CD8-positive, alpha-beta memory T cell (primary cell): ENCODE measurements at regions not wholly inside any gene's neighbourhood (a gene's known extent, or its start where the extent isn't known, plus 50 kb on each side); places are given as distances from the start of the nearest gene placed in this dataset.

Experiments used
- CTCF ChIA-PET: fragments of 350-600 bp; sonication (Branson Sonifier 250); formaldehyde crosslinking; loops from one replicate; lab custom pipeline; 2021; ENCODE audit warnings: antibody characterized with exemption; lab: Charles Lee
- POLR2A ChIA-PET: fragments of 350-600 bp; sonication (Branson Sonifier 250); formaldehyde crosslinking; loops from one replicate; lab custom pipeline; 2021; ENCODE audit warnings: antibody characterized with exemption; lab: Charles Lee
- DNase-seq, 5 donors: peaks; one replicate each; pipeline versions ENCODE4 v3.0.0 to v3.0.0-alpha.2; 2020 to 2022; ENCODE audit warnings: mixed read lengths in 1 of 5
- H3K27ac ChIP-seq: one replicate; pipeline ENCODE4 v1.7.0; 2013; ENCODE audit warnings: low read depth, mild to moderate bottlenecking, low read length, moderate library complexity
- H3K27me3 ChIP-seq: 2 replicates; pipeline ENCODE4 v1.7.0; 2013; ENCODE audit warnings: low read length, mild to moderate bottlenecking; ENCODE audit not compliant: insufficient read depth, poor library complexity, severe bottlenecking
- H3K36me3 ChIP-seq: 2 replicates; pipeline ENCODE4 v1.7.0; 2013; ENCODE audit warnings: mild to moderate bottlenecking, low read length, moderate library complexity; ENCODE audit not compliant: insufficient read depth
- H3K4me1 ChIP-seq: 2 replicates; pipeline ENCODE4 v1.7.0; 2013; ENCODE audit warnings: mild to moderate bottlenecking, low read length, moderate library complexity; ENCODE audit not compliant: insufficient read depth
- H3K4me3 ChIP-seq: 2 replicates; pipeline ENCODE4 v1.7.0; 2013; ENCODE audit warnings: mild to moderate bottlenecking, low read length
- H3K9me3 ChIP-seq: 2 replicates; pipeline ENCODE4 v1.7.0; 2013; ENCODE audit warnings: mild to moderate bottlenecking, low read length
- H3K27ac Mint-ChIP-seq, 8 donors: one replicate each; pipeline ENCODE4 v1.8.0; 2020 to 2021; ENCODE audit warnings: mixed read lengths in 8 of 8, mild to moderate bottlenecking in 6 of 8, inconsistent platforms in 3 of 8, moderate library complexity in 3 of 8
- H3K27me3 Mint-ChIP-seq, 2 donors: one replicate each; pipeline ENCODE4 v1.8.0; 2020 to 2021; ENCODE audit warnings: mixed read lengths in 2 of 2, mild to moderate bottlenecking in 1 of 2, moderate library complexity in 1 of 2
- H3K36me3 Mint-ChIP-seq, 3 donors: one replicate each; pipeline ENCODE4 v1.8.0; 2020 to 2021; ENCODE audit warnings: mixed read lengths in 3 of 3, inconsistent platforms in 1 of 3, mild to moderate bottlenecking in 1 of 3
- H3K4me1 Mint-ChIP-seq, 3 donors: one replicate each; pipeline ENCODE4 v1.8.0; 2020 to 2021; ENCODE audit warnings: mixed read lengths in 3 of 3, inconsistent platforms in 1 of 3, mild to moderate bottlenecking in 1 of 3
- H3K4me3 Mint-ChIP-seq, 7 donors: one replicate each; pipeline ENCODE4 v1.8.0; 2020 to 2021; ENCODE audit warnings: mixed read lengths in 7 of 7, mild to moderate bottlenecking in 6 of 7, moderate library complexity in 4 of 7, inconsistent platforms in 2 of 7
- H3K9me3 Mint-ChIP-seq, 5 donors: one replicate each; pipeline ENCODE4 v1.8.0; 2020 to 2022; ENCODE audit warnings: mixed read lengths in 5 of 5, mild to moderate bottlenecking in 3 of 5, moderate library complexity in 2 of 5, inconsistent platforms in 1 of 5

GRCh38 chr13:86856991-86857390 lies 814.2 kb upstream of the SLITRK5 start:
- Histone ChIP-seq H3K4me3 (no peak overlapping the region), H3K4me1 (no peaks in the 10 kb centered on the region), H3K27me3 (no peaks in the 10 kb centered on the region), H3K36me3 (no peaks in the 10 kb centered on the region), H3K9me3 (no peaks in the 10 kb centered on the region), H3K27ac (no peak overlapping the region)
- Mint-ChIP-seq H3K9me3 (peaks cover 0 to 13% (median 3%) of the 10 kb centered on the region in 5 donors), H3K36me3 (no peaks in the 10 kb centered on the region), H3K27ac (no peak overlapping the region), H3K4me3 (no peak overlapping the region), H3K4me1 (no peaks in the 10 kb centered on the region), H3K27me3 (no peaks in the 10 kb centered on the region)
- ChIA-PET POLR2A (no interaction called here), CTCF (no interaction called here)
- no peak for DNase-seq

GRCh38 chr13:86858216-86858615 lies 813.0 kb upstream of the SLITRK5 start:
- Mint-ChIP-seq H3K27me3 (no peaks in the 10 kb centered on the region), H3K27ac (no peak overlapping the region), H3K36me3 (no peaks in the 10 kb centered on the region), H3K4me1 (no peaks in the 10 kb centered on the region), H3K4me3 (no peak overlapping the region), H3K9me3 (peaks cover 0 to 12% (median 7%) of the 10 kb centered on the region in 5 donors)
- Histone ChIP-seq H3K9me3 (no peaks in the 10 kb centered on the region), H3K27me3 (no peaks in the 10 kb centered on the region), H3K4me1 (no peaks in the 10 kb centered on the region), H3K4me3 (no peak overlapping the region), H3K27ac (no peak overlapping the region), H3K36me3 (no peaks in the 10 kb centered on the region)
- no peak for DNase-seq
- ChIA-PET CTCF (no interaction called here), POLR2A (no interaction called here)

GRCh38 chr13:86862137-86862536 lies 809.0 kb upstream of the SLITRK5 start:
- ChIA-PET POLR2A (no interaction called here), CTCF (no interaction called here)
- Histone ChIP-seq H3K27ac (no peak overlapping the region), H3K4me3 (no peak overlapping the region), H3K4me1 (no peaks in the 10 kb centered on the region), H3K9me3 (no peaks in the 10 kb centered on the region), H3K36me3 (no peaks in the 10 kb centered on the region), H3K27me3 (no peaks in the 10 kb centered on the region)
- Mint-ChIP-seq H3K36me3 (no peaks in the 10 kb centered on the region), H3K27me3 (no peaks in the 10 kb centered on the region), H3K4me1 (no peaks in the 10 kb centered on the region), H3K4me3 (no peak overlapping the region), H3K9me3 (peaks cover 1 to 12% (median 7%) of the 10 kb centered on the region in 5 donors), H3K27ac (no peak overlapping the region)
- DNase-seq, result no peak

- no peak overlapping the region for H3K4me3 ChIP-seq
- ChIA-PET CTCF (no interaction called here), POLR2A (no interaction called here)
- H3K4me1 ChIP-seq, result no peaks in the 10 kb centered on the region
- Mint-ChIP-seq H3K27ac (no peak overlapping the region), H3K4me1 (no peaks in the 10 kb centered on the region), H3K4me3 (no peak overlapping the region), H3K27me3 (no peaks in the 10 kb centered on the region), H3K36me3 (no peaks in the 10 kb centered on the region), H3K9me3 (peaks cover 0 to 12% (median 8%) of the 10 kb centered on the region in 5 donors)
- no peak for DNase-seq
- H3K27me3 ChIP-seq, result no peaks in the 10 kb centered on the region
- H3K9me3 ChIP-seq, result no peaks in the 10 kb centered on the region
- no peak overlapping the region for H3K27ac ChIP-seq
- H3K36me3 ChIP-seq, result no peaks in the 10 kb centered on the region
Measured at GRCh38 chr13:86864376-86864775, 806.8 kb upstream of the SLITRK5 start.

GRCh38 chr13:86870444-86870843 lies 800.7 kb upstream of the SLITRK5 start:
- no peak overlapping the region for H3K27ac Mint-ChIP-seq
- Histone ChIP-seq H3K27ac (no peak overlapping the region), H3K36me3 (no peaks in the 10 kb centered on the region), H3K27me3 (no peaks in the 10 kb centered on the region), H3K4me3 (no peak overlapping the region), H3K4me1 (no peaks in the 10 kb centered on the region), H3K9me3 (no peaks in the 10 kb centered on the region)
- no peak overlapping the region for H3K4me3 Mint-ChIP-seq
- no peaks in the 10 kb centered on the region for H3K36me3 Mint-ChIP-seq
- CTCF ChIA-PET, result no interaction called here
- no peaks in the 10 kb centered on the region for H3K4me1 Mint-ChIP-seq
- DNase-seq, result no peak
- H3K9me3 Mint-ChIP-seq, result peaks cover 0 to 6% (median 0%) of the 10 kb centered on the region in 5 donors
- no peaks in the 10 kb centered on the region for H3K27me3 Mint-ChIP-seq
- POLR2A ChIA-PET, result no interaction called here

- Histone ChIP-seq H3K9me3 (no peaks in the 10 kb centered on the region), H3K36me3 (no peaks in the 10 kb centered on the region), H3K4me3 (no peak overlapping the region), H3K27ac (no peak overlapping the region), H3K27me3 (no peaks in the 10 kb centered on the region), H3K4me1 (no peaks in the 10 kb centered on the region)
- no peak overlapping the region for H3K4me3 Mint-ChIP-seq
- POLR2A ChIA-PET, result no interaction called here
- no peaks in the 10 kb centered on the region for H3K27me3 Mint-ChIP-seq
- CTCF ChIA-PET, result no interaction called here
- no peak overlapping the region for H3K27ac Mint-ChIP-seq
- no peak for DNase-seq
- no peaks in the 10 kb centered on the region for H3K4me1 Mint-ChIP-seq
- H3K36me3 Mint-ChIP-seq, result no peaks in the 10 kb centered on the region
- peaks cover 2 to 10% (median 6%) of the 10 kb centered on the region in 5 donors for H3K9me3 Mint-ChIP-seq
Measured at GRCh38 chr13:86877441-86877840, 793.7 kb upstream of the SLITRK5 start.

- POLR2A ChIA-PET, result no interaction called here
- Mint-ChIP-seq H3K9me3 (peaks cover 4 to 10% (median 7%) of the 10 kb centered on the region in 5 donors), H3K36me3 (no peaks in the 10 kb centered on the region), H3K27ac (no peak overlapping the region), H3K4me3 (no peak overlapping the region), H3K4me1 (no peaks in the 10 kb centered on the region), H3K27me3 (no peaks in the 10 kb centered on the region)
- no peaks in the 10 kb centered on the region for H3K4me1 ChIP-seq
- no peaks in the 10 kb centered on the region for H3K27me3 ChIP-seq
- no peak for DNase-seq
- no peak overlapping the region for H3K4me3 ChIP-seq
- CTCF ChIA-PET, result no interaction called here
- no peaks in the 10 kb centered on the region for H3K36me3 ChIP-seq
- no peak overlapping the region for H3K27ac ChIP-seq
- no peaks in the 10 kb centered on the region for H3K9me3 ChIP-seq
Measured at GRCh38 chr13:86878781-86879180, 792.4 kb upstream of the SLITRK5 start.

- Mint-ChIP-seq H3K27ac (no peak overlapping the region), H3K36me3 (no peaks in the 10 kb centered on the region), H3K9me3 (peaks cover 6 to 13% (median 7%) of the 10 kb centered on the region in 5 donors), H3K27me3 (no peaks in the 10 kb centered on the region), H3K4me3 (no peak overlapping the region), H3K4me1 (no peaks in the 10 kb centered on the region)
- POLR2A ChIA-PET, result no interaction called here
- Histone ChIP-seq H3K9me3 (no peaks in the 10 kb centered on the region), H3K4me1 (no peaks in the 10 kb centered on the region), H3K27ac (no peak overlapping the region), H3K27me3 (no peaks in the 10 kb centered on the region), H3K36me3 (no peaks in the 10 kb centered on the region), H3K4me3 (no peak overlapping the region)
- no peak for DNase-seq
- CTCF ChIA-PET, result no interaction called here
Measured at GRCh38 chr13:86881390-86881789, 789.8 kb upstream of the SLITRK5 start.

GRCh38 chr13:86882107-86882506 lies 789.1 kb upstream of the SLITRK5 start:
- no peaks in the 10 kb centered on the region for H3K36me3 Mint-ChIP-seq
- no peaks in the 10 kb centered on the region for H3K36me3 ChIP-seq
- no peaks in the 10 kb centered on the region for H3K4me1 ChIP-seq
- H3K9me3 ChIP-seq, result no peaks in the 10 kb centered on the region
- no peak overlapping the region for H3K27ac ChIP-seq
- no peak overlapping the region for H3K4me3 Mint-ChIP-seq
- peaks cover 4 to 15% (median 4%) of the 10 kb centered on the region in 5 donors for H3K9me3 Mint-ChIP-seq
- ChIA-PET CTCF (no interaction called here), POLR2A (no interaction called here)
- no peak overlapping the region for H3K27ac Mint-ChIP-seq
- no peaks in the 10 kb centered on the region for H3K27me3 ChIP-seq
- DNase-seq, result no peak
- H3K4me3 ChIP-seq, result no peak overlapping the region
- H3K4me1 Mint-ChIP-seq, result no peaks in the 10 kb centered on the region
- no peaks in the 10 kb centered on the region for H3K27me3 Mint-ChIP-seq
